ENCODE measurements at regions not wholly inside any gene's neighbourhood (a gene's known extent, or its start where the extent isn't known, plus 50 kb on each side); places are given as distances from the start of the nearest gene placed in this dataset.

DNA sequence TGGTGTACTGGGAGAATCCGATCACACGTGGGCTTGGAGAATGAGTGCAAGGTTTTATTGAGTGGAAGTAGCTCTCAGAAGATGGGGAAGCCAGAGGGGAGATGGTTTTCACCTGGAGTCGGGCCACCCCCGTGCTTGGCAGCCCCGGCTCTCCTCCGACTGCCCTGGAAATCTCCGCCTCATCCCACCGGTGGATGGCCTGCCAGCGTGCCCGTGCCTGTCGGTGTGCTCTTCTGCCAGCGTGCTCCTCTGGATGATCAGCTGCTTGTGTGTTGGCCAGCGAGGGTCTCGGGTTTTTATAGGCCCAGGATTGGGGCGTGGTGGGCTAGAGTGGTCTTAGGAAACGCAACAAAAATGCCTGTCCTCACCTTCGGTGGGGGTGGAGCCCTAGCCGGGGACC is 368.0 kb downstream of the FAT4 start:
- Histone ChIP-seq H3K4me3 (replicated peaks in 1 of 3; ENCODE audit: insufficient read depth in 1 of 3, low read depth in 1 of 3, low read length in 3 of 3) (no peak overlapping the region), H3K79me2 (ENCODE audit: control insufficient read depth, insufficient read depth, low read length) (no peaks in the 10 kb centered on the region), H3K27me3 (ENCODE audit: control insufficient read depth in 2 of 2, insufficient read depth in 2 of 2, low read length in 2 of 2) (no peaks in the 10 kb centered on the region), H3K9ac (replicated peaks; ENCODE audit: extremely low read depth, insufficient read depth, low read length) (no peak overlapping the region), H3K4me1 (ENCODE audit: control insufficient read depth, extremely low read depth, insufficient read depth, low read length) (no peaks in the 10 kb centered on the region), H4K20me1 (replicated peaks; ENCODE audit: control insufficient read depth, extremely low read depth, insufficient read depth, low read length) (no peaks in the 10 kb centered on the region), H3K27ac (ENCODE audit: insufficient read depth, low read depth, low read length) (no peak overlapping the region), H3K9me1 (replicated peaks; ENCODE audit: control insufficient read depth, extremely low read depth, insufficient read depth, low read length) (no peaks in the 10 kb centered on the region), H3K9me3 (replicated peaks; ENCODE audit: control insufficient read depth, insufficient read depth, low read length) (no peaks in the 10 kb centered on the region), H3K4me2 (ENCODE audit: insufficient read depth, low read length) (no peak overlapping the region), H3K36me3 (ENCODE audit: control insufficient read depth in 2 of 2, extremely low read depth in 1 of 2, insufficient read depth in 2 of 2, low read length in 2 of 2) (no peaks in the 10 kb centered on the region), H2AFZ (ENCODE audit: low read depth, low read length) (no peak overlapping the region)
- TF ChIP-seq JUN (IDR thresholded peaks at IDR 0.05; ENCODE audit: borderline replicate concordance, insufficient read depth, insufficient read length, low read depth) (no peak), POLR2A (IDR thresholded peaks at IDR 0.05; ENCODE audit: low read depth, low read length) (no peak), EZH2 (IDR thresholded peaks at IDR 0.05; ENCODE audit: borderline replicate concordance, low read depth, low read length, severe bottlenecking) (no peak), FOS (IDR thresholded peaks at IDR 0.05; ENCODE audit: borderline replicate concordance, insufficient read depth, low read length) (no peak)
- TF ChIP-seq, protein P1, sequence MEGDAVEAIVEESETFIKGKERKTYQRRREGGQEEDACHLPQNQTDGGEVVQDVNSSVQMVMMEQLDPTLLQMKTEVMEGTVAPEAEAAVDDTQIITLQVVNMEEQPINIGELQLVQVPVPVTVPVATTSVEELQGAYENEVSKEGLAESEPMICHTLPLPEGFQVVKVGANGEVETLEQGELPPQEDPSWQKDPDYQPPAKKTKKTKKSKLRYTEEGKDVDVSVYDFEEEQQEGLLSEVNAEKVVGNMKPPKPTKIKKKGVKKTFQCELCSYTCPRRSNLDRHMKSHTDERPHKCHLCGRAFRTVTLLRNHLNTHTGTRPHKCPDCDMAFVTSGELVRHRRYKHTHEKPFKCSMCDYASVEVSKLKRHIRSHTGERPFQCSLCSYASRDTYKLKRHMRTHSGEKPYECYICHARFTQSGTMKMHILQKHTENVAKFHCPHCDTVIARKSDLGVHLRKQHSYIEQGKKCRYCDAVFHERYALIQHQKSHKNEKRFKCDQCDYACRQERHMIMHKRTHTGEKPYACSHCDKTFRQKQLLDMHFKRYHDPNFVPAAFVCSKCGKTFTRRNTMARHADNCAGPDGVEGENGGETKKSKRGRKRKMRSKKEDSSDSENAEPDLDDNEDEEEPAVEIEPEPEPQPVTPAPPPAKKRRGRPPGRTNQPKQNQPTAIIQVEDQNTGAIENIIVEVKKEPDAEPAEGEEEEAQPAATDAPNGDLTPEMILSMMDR (IDR thresholded peaks at IDR 0.05; ENCODE audit: extremely low read depth in 1 of 2, insufficient read depth in 1 of 2, low read depth in 1 of 2, low read length in 2 of 2), result no peak
- DNase-seq (ENCODE audit: low read depth, low spot score) (no peak), FAIRE-seq (no peak)
- dilution Hi-C loops (cut with MboI; ENCODE audit: extremely low pct_ligation_motif_present, low sequenced_read_pairs) (no loop called here), intact Hi-C loops (cut with micrococcal nuclease) (no loop called here)
- CTCF ChIA-PET, result interaction anchor here (1.1 kb wide), 1 partner anchor 34 kb away, joined by 3 read pairs; no protein-coding TSS in a partner anchor
- POLR2A ChIA-PET, result no interaction called here
- no TSS peak for BruUV-seq (replicated peaks)

DNA sequence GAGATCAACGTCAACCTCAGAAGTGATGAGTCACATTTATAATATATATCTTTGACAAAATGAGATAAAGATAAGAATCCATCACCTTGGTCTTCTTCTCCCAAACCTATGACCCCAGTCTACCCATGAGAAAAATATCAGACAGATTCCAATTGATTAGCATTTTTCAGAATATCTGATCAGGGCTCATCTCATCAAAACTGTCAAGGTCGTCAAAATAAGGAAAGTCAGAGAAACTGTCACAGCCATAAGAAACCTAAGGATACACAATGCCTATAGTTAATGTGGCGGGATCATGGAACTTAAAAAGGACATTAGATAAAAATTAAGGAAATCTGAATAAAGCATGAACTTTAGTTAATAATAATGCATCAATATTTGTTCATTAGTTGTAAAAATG is 374.1 kb downstream of the FAT4 start:
- FAIRE-seq (no peak), DNase-seq (ENCODE audit: low read depth, low spot score) (no peak)
- H3K79me2 ChIP-seq (ENCODE audit: control insufficient read depth, insufficient read depth, low read length), result no peaks in the 10 kb centered on the region
- dilution Hi-C loops (cut with MboI; ENCODE audit: extremely low pct_ligation_motif_present, low sequenced_read_pairs), result no loop called here
- no peaks in the 10 kb centered on the region for H4K20me1 ChIP-seq (replicated peaks; ENCODE audit: control insufficient read depth, extremely low read depth, insufficient read depth, low read length)
- TF ChIP-seq POLR2A (IDR thresholded peaks at IDR 0.05; ENCODE audit: low read depth, low read length), result no peak
- no peak for TF ChIP-seq JUN (IDR thresholded peaks at IDR 0.05; ENCODE audit: borderline replicate concordance, insufficient read depth, insufficient read length, low read depth)
- no peak for TF ChIP-seq EZH2 (IDR thresholded peaks at IDR 0.05; ENCODE audit: borderline replicate concordance, low read depth, low read length, severe bottlenecking)
- no peak for TF ChIP-seq GATA2 (IDR thresholded peaks at IDR 0.05; ENCODE audit: insufficient read depth, insufficient read length, low read depth, low read length)
- TF ChIP-seq POLR2AphosphoS5 (IDR thresholded peaks at IDR 0.05; ENCODE audit: insufficient read depth, low read depth, low read length), result no peak
- TF ChIP-seq, protein P2, sequence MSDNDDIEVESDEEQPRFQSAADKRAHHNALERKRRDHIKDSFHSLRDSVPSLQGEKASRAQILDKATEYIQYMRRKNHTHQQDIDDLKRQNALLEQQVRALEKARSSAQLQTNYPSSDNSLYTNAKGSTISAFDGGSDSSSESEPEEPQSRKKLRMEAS (IDR thresholded peaks at IDR 0.05; ENCODE audit: insufficient read depth, insufficient read length), result no peak
- no peak for TF ChIP-seq MYC (IDR thresholded peaks at IDR 0.05; ENCODE audit: low read depth, low read length)
- no peak for TF ChIP-seq FOS (IDR thresholded peaks at IDR 0.05; ENCODE audit: borderline replicate concordance, insufficient read depth, low read length)
- TF ChIP-seq, protein P1 (IDR thresholded peaks at IDR 0.05; ENCODE audit: extremely low read depth in 1 of 2, insufficient read depth in 1 of 2, low read depth in 1 of 2, low read length in 2 of 2), result no peak
- no peak overlapping the region for H2AFZ ChIP-seq (ENCODE audit: low read depth, low read length)
- H3K4me3 ChIP-seq (replicated peaks in 1 of 3; ENCODE audit: insufficient read depth in 1 of 3, low read depth in 1 of 3, low read length in 3 of 3), result no peak overlapping the region
- H3K9me1 ChIP-seq (replicated peaks; ENCODE audit: control insufficient read depth, extremely low read depth, insufficient read depth, low read length), result no peaks in the 10 kb centered on the region
- no peaks in the 10 kb centered on the region for H3K4me1 ChIP-seq (ENCODE audit: control insufficient read depth, extremely low read depth, insufficient read depth, low read length)
- no peak overlapping the region for H3K4me2 ChIP-seq (ENCODE audit: insufficient read depth, low read length)
- no peaks in the 10 kb centered on the region for H3K36me3 ChIP-seq (ENCODE audit: control insufficient read depth in 2 of 2, extremely low read depth in 1 of 2, insufficient read depth in 2 of 2, low read length in 2 of 2)
- no TSS peak for BruUV-seq (replicated peaks)
- POLR2A ChIA-PET, result no interaction called here
- no peaks in the 10 kb centered on the region for H3K27me3 ChIP-seq (ENCODE audit: control insufficient read depth in 2 of 2, insufficient read depth in 2 of 2, low read length in 2 of 2)
- intact Hi-C loops (cut with micrococcal nuclease), result no loop called here
- CTCF ChIA-PET, result no interaction called here
- H3K9ac ChIP-seq (replicated peaks; ENCODE audit: extremely low read depth, insufficient read depth, low read length), result no peak overlapping the region
- H3K9me3 ChIP-seq (replicated peaks; ENCODE audit: control insufficient read depth, insufficient read depth, low read length), result no peaks in the 10 kb centered on the region
- H3K27ac ChIP-seq (ENCODE audit: insufficient read depth, low read depth, low read length), result no peak overlapping the region
